ENCODE measurements at regions not wholly inside any gene's neighbourhood (a gene's known extent, or its start where the extent isn't known, plus 50 kb on each side); places are given as distances from the start of the nearest gene placed in this dataset.

DNA sequence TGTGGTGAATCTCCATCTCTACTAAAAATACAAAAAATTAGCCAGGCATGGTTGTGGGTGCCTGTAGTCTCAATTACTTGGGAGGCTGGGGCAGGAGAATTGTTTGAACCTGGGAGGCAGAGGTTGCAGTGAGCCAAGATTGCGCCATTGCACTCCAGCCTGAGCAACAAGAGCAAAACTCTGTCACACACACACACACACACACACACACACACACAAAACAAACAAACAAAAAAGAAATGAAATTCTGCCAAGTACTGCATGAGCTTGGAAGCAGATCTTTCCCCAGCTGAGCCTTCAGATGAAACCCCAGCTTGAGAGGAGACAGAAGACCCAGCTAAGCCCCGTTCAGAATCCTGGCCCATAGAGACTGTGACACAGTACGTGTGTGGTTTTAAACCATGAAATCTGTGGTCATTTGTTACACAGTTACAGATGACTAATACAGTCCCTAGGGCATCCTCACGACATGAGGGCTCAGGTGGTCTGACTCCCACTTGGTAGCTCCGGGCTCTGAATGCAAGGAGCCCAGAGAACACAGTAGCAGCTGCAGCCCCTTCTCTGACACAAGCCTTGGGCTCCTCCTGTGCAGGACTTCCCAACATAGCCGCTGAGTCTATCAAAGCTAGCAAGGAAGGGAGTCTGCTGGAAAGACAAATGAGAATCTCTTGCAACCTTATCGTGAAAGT is 132.8 kb downstream of the SEC14L1 start:
- Histone ChIP-seq H3K36me3 (ENCODE audit: low read depth, low read length) (no peaks in the 10 kb centered on the region), H3K4me1 (ENCODE audit: insufficient read depth, low read length) (peaks cover 14% of the 10 kb centered on the region; the same call in 1 of the 2 replicates), H3F3A (ENCODE audit: low read length, unreplicated experiment) (no peaks in the 10 kb centered on the region), H3K9ac (ENCODE audit: low read length) (no peak overlapping the region), H3K4me3 (ENCODE audit: low read length) (no peak overlapping the region), H4K20me1 (ENCODE audit: low read length) (no peaks in the 10 kb centered on the region), H3K4me2 (ENCODE audit: low read length) (no peak overlapping the region), H2AFZ (ENCODE audit: low read length) (no peak overlapping the region), H3K27me3 (ENCODE audit: low read length) (no peaks in the 10 kb centered on the region), H3K27ac (ENCODE audit: low read length) (no peak overlapping the region), H3K9me3 (ENCODE audit: low read length) (no peaks in the 10 kb centered on the region), H3K79me2 (ENCODE audit: low read length) (no peaks in the 10 kb centered on the region), H3K9me2 (replicated peaks; ENCODE audit: low read length) (no peaks in the 10 kb centered on the region)
- DNase-seq (peak; percentile 49), ATAC-seq (peak; percentile 46)
- no TSS peak for BruUV-seq (replicated peaks)
- ChIA-PET CTCF (no interaction called here), POLR2A (ENCODE audit: unreplicated experiment) (no interaction called here)
- intact Hi-C loops (cut with micrococcal nuclease): no loop called here
- TF ChIP-seq EZH2phosphoT487 (IDR thresholded peaks at IDR 0.05; ENCODE audit: borderline replicate concordance, low read length) (no peak), CTCF (conservative IDR thresholded peaks at IDR 0.05; ENCODE audit: low read depth, low read length) (no peak), EZH2 (IDR thresholded peaks at IDR 0.05; ENCODE audit: low read length, unreplicated experiment) (no peak)

GRCh38 chr17:77274096-77274845 is 133.5 kb downstream of the SEC14L1 start:
- DNase-seq (no peak), ATAC-seq (0 out of 2 replicates have a peak, but pooled peaks have one; percentile 18)
- Histone ChIP-seq H4K20me1 (ENCODE audit: low read length) (no peaks in the 10 kb centered on the region), H3K4me2 (ENCODE audit: low read length) (no peak overlapping the region), H3K27ac (ENCODE audit: low read length) (no peak overlapping the region), H3K9me3 (ENCODE audit: low read length) (no peaks in the 10 kb centered on the region), H3K9me2 (replicated peaks; ENCODE audit: low read length) (no peaks in the 10 kb centered on the region), H3K79me2 (ENCODE audit: low read length) (0 out of 2 replicates have a peak, but pooled peaks cover 2% of the 10 kb centered on the region), H3K36me3 (ENCODE audit: low read depth, low read length) (no peaks in the 10 kb centered on the region), H3K4me3 (ENCODE audit: low read length) (no peak overlapping the region), H3F3A (ENCODE audit: low read length, unreplicated experiment) (no peaks in the 10 kb centered on the region), H3K9ac (ENCODE audit: low read length) (no peak overlapping the region), H3K4me1 (ENCODE audit: insufficient read depth, low read length) (peaks cover 17% of the 10 kb centered on the region), H2AFZ (ENCODE audit: low read length) (no peak overlapping the region), H3K27me3 (ENCODE audit: low read length) (no peaks in the 10 kb centered on the region)
- intact Hi-C loops (cut with micrococcal nuclease): no loop called here
- TF ChIP-seq EZH2phosphoT487 (IDR thresholded peaks at IDR 0.05; ENCODE audit: borderline replicate concordance, low read length): no peak
- no peak for TF ChIP-seq EZH2 (IDR thresholded peaks at IDR 0.05; ENCODE audit: low read length, unreplicated experiment)
- POLR2A ChIA-PET (ENCODE audit: unreplicated experiment): no interaction called here
- no TSS peak for BruUV-seq (replicated peaks)
- CTCF ChIA-PET: no interaction called here

DNA sequence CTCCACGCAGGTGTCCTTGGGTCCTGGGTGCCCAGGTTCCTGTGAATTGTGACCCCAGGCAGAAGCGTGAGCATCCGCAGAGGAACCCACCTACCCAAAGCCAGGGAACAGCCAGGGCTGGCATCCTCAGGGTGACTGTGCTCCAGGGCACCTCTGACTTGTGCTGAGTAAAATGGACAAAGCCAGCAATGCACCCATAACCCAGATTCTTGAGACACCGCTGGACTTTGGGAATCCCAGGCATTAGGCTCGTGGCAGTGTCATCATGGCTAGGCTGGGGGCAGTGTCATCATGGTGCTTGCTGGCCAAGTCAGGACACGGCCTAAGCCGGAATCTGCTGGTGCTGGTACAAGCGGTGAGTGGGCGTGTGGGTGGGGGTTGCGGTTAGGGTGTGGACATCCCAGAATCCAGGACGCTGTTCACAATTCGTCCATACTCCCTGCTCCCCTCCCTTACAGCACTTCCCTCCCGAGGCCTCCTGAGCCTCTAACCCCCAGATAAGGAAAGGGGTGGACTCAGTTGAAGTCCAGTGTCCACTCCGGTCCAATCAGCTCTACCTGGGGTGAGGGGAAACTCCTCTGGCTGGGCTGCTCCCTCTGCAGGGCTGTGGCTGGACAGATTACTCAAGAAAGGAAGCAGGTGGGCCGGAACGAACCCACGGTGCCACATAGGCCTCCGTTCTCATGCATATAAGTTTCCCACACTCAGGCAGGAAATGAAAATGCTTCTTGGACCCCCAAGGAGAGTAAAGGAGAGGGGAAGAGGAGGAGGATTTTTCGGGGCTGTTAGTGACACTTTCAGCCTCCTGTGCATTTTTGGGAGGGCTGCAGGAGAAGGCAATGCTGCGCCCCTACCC is 138.9 kb downstream of the SEC14L1 start:
- DNase-seq (peak; percentile 73), ATAC-seq (peak; percentile 39)
- Histone ChIP-seq H4K20me1 (ENCODE audit: low read length) (peaks cover 22% of the 10 kb centered on the region), H3K27me3 (ENCODE audit: low read length) (no peaks in the 10 kb centered on the region), H3K4me3 (ENCODE audit: low read length) (peak overlapping the region; percentile 71), H3K4me1 (ENCODE audit: insufficient read depth, low read length) (peaks cover 38% of the 10 kb centered on the region), H3K36me3 (ENCODE audit: low read depth, low read length) (peaks cover 4% of the 10 kb centered on the region), H2AFZ (ENCODE audit: low read length) (0 out of 2 replicates have a peak overlapping the region, but pooled peaks have one; percentile 1), H3K27ac (ENCODE audit: low read length) (peak overlapping the region; percentile 91), H3K9me2 (replicated peaks; ENCODE audit: low read length) (no peaks in the 10 kb centered on the region), H3F3A (ENCODE audit: low read length, unreplicated experiment) (peaks cover 5% of the 10 kb centered on the region), H3K79me2 (ENCODE audit: low read length) (peaks cover 38% of the 10 kb centered on the region), H3K9me3 (ENCODE audit: low read length) (no peaks in the 10 kb centered on the region), H3K4me2 (ENCODE audit: low read length) (peak overlapping the region; percentile 76), H3K9ac (ENCODE audit: low read length) (peak overlapping the region; percentile 85)
- POLR2A ChIA-PET (ENCODE audit: unreplicated experiment): interaction anchor here (0.6 to 3.4 kb wide), 2 partner anchors 24 to 191 kb away, joined by 3 to 58 read pairs; no protein-coding TSS in a partner anchor
- no TSS peak for BruUV-seq (replicated peaks)
- intact Hi-C loops (cut with micrococcal nuclease): loop anchor here (1.0 to 10.0 kb wide), 2 partner anchors 24 to 545 kb away; partner anchors contain the start of genes MFSD11 and SRSF2
- no peak; the same call in 1 of the 2 replicates for TF ChIP-seq CTCF (conservative IDR thresholded peaks at IDR 0.05; ENCODE audit: low read depth, low read length)
- no peak for TF ChIP-seq EZH2 (IDR thresholded peaks at IDR 0.05; ENCODE audit: low read length, unreplicated experiment)
- no peak for TF ChIP-seq EZH2phosphoT487 (IDR thresholded peaks at IDR 0.05; ENCODE audit: borderline replicate concordance, low read length)
- CTCF ChIA-PET: interaction anchor here (2.8 kb wide), 1 partner anchor 24 kb away, joined by 25 read pairs; no protein-coding TSS in a partner anchor

Data from PC-3 (cell line).